PFSK-1 (cell line): ENCODE measurements at regions not wholly inside any gene's neighbourhood (a gene's known extent, or its start where the extent isn't known, plus 50 kb on each side); places are given as distances from the start of the nearest gene placed in this dataset.

ENCODE experiments used
- REST ChIP-seq, 2 experiments: IDR thresholded peaks; 2 replicates each; pipeline versions ENCODE4 v1.6.1 to v1.8.0; 2011 to 2012; ENCODE audit warnings: low read depth in 2 of 2, low read length in 2 of 2, control low read depth in 1 of 2, inconsistent platforms in 1 of 2, mild to moderate bottlenecking in 1 of 2, moderate library complexity in 1 of 2; ENCODE audit not compliant: insufficient read depth in 1 of 2
- SIN3A ChIP-seq: IDR thresholded peaks from 2 replicates; pipeline ENCODE4 v1.6.1; 2012; ENCODE audit warnings: mild to moderate bottlenecking, low read length, moderate library complexity, borderline replicate concordance; ENCODE audit not compliant: insufficient read depth
- TAF1 ChIP-seq: IDR thresholded peaks from 2 replicates; pipeline ENCODE4 v1.6.1; 2012; ENCODE audit warnings: low read length, control low read depth, borderline replicate concordance; ENCODE audit not compliant: insufficient read depth

GRCh38 chr13:81408647-81409046 is 1067.7 kb upstream of the SPRY2 start:
- TF ChIP-seq TAF1 = no peak
- no peak for TF ChIP-seq REST (IDR thresholded peaks at IDR 0.05; ENCODE audit: insufficient read depth in 1 of 2, low read depth in 2 of 2, low read length in 2 of 2)
- no peak for TF ChIP-seq SIN3A
